Mucosa of stomach (tissue), 1 donor: ENCODE measurements at regions not wholly inside any gene's neighbourhood (a gene's known extent, or its start where the extent isn't known, plus 50 kb on each side); places are given as distances from the start of the nearest gene placed in this dataset.

Experiments used
- H3K27me3 ChIP-seq: one replicate; pipeline ENCODE4 v1.7.0; 2013; ENCODE audit warnings: mild to moderate bottlenecking, low read length; ENCODE audit not compliant: control insufficient read depth, insufficient read depth
- H3K36me3 ChIP-seq: one replicate; pipeline ENCODE4 v1.7.0; 2013; ENCODE audit warnings: low read length; ENCODE audit not compliant: control insufficient read depth, insufficient read depth
- H3K4me1 ChIP-seq: one replicate; pipeline ENCODE4 v1.7.0; 2013; ENCODE audit warnings: mild to moderate bottlenecking, low read length; ENCODE audit not compliant: control insufficient read depth, insufficient read depth
- H3K4me3 ChIP-seq: one replicate; pipeline ENCODE4 v1.7.0; 2013; ENCODE audit warnings: low read length
- H3K9ac ChIP-seq: one replicate; pipeline ENCODE4 v1.7.0; 2013; ENCODE audit warnings: mild to moderate bottlenecking, low read length, moderate library complexity
- H3K9me3 ChIP-seq: one replicate; pipeline ENCODE4 v1.7.0; 2013; ENCODE audit warnings: mild to moderate bottlenecking, low read length, moderate library complexity; ENCODE audit not compliant: control insufficient read depth
- donor health status: Pancreatic carcinoma.

DNA sequence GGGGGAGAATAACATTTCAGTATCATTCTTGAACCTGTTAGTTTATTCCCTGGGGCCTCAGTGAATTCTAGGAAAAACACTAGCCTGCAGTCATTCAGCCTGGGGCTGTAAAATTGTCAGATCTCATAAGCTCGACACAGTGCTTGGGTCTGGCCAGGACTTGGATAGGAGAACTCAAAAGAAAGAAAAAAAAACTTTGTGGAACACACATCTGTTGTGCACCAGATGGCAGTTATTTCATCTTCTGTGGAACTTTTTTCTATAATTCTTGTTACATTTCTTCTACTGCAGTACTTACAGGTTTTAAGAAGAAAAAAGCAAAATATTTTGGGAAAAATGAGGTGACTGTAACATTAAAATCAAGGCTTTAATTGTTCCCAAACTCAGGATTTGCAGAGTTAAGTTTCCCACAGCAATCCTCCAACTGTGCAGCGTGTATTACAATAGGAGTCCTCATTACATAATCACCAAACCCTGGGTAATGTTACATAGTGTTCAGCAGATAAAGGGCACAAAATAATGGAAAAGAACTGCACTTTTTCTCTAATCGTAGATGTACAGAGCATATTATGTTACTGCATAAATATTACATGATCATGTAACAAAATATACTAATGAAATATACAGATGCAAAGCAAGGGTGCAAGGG is 531.1 kb upstream of the CITED2 start:
- Histone ChIP-seq H3K9ac (no peak overlapping the region), H3K9me3 (no peaks in the 10 kb centered on the region), H3K27me3 (no peaks in the 10 kb centered on the region), H3K4me3 (no peak overlapping the region), H3K4me1 (peaks cover 4% of the 10 kb centered on the region), H3K36me3 (no peaks in the 10 kb centered on the region)

DNA sequence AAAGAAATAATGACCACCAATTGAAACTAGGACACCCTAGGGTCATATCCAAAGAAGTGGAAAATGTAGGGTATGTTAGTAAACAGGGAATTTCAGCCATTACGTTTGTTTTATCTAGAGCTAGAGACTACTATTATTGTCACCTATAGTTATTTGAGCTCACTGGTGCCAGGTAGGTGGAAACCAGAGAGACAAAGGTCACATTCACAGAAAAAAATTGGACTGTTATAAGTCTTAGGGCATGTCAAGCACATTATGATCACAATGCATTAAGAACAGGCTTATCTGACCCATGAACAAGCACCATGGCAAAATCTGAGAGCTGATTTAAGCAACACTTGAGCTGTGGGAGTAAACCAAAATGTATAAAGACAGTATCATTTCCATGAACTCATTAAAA is 530.1 kb upstream of the CITED2 start:
- peaks cover 4% of the 10 kb centered on the region for H3K4me1 ChIP-seq
- H3K4me3 ChIP-seq, result no peak overlapping the region
- no peaks in the 10 kb centered on the region for H3K27me3 ChIP-seq
- H3K36me3 ChIP-seq, result no peaks in the 10 kb centered on the region
- no peak overlapping the region for H3K9ac ChIP-seq
- H3K9me3 ChIP-seq, result no peaks in the 10 kb centered on the region

DNA sequence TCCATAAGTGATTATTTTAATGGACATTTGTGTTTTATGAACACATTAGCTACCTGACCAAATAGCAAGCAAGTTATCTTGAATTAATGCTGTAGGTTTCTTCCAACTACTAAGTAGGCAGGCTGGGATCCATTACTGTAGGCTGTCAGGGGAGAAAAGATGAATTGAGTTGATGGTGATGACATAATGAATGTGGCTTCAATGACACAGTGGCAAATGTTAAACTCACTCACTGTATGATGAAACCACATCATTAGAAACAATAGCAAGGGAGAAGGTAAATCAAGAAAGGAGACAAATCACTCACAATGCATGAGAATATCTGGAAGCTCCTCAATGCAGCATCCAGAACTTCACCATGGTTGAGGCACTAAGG is 529.7 kb upstream of the CITED2 start:
- Histone ChIP-seq H3K4me3 (no peak overlapping the region), H3K4me1 (peaks cover 4% of the 10 kb centered on the region), H3K9ac (no peak overlapping the region), H3K9me3 (no peaks in the 10 kb centered on the region), H3K27me3 (no peaks in the 10 kb centered on the region), H3K36me3 (no peaks in the 10 kb centered on the region)

DNA sequence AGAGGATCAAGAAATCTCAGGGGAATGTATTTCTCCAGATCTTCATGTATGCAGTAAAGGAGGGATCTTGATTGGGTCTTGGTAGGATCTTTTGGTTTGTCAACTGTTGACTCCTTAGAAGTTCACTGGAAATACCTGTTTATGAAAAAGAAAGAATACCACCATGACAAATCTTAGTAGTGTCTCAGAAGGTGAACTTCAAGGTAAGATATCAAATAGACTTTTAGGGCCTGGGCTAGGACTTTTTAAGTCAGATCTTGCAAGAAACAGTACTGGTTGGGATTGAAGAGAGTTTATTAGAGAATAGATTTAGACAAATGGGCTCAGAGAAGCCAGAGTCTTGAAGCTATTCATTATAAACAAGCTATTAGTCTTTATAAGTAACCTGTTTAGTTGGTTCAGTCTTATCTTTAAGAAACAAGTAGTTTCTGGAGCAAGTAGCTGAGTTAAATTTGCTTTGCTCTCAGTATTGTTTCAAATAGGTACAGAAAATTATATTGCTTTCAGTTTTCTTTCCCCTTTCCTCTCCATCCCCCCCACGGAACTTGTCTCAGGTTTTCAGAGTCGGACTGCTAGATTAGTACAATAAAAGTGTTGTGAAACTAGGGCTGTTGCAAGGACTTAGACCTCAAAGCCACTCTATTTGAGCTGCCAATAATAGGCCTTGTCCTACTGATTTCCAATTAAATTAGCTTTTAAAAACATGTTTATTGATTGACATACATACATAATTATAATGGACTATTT is 529.1 kb upstream of the CITED2 start:
- no peaks in the 10 kb centered on the region for H3K36me3 ChIP-seq
- H3K27me3 ChIP-seq, result no peaks in the 10 kb centered on the region
- no peaks in the 10 kb centered on the region for H3K9me3 ChIP-seq
- H3K4me3 ChIP-seq, result no peak overlapping the region
- H3K9ac ChIP-seq, result no peak overlapping the region
- peaks cover 4% of the 10 kb centered on the region for H3K4me1 ChIP-seq

DNA sequence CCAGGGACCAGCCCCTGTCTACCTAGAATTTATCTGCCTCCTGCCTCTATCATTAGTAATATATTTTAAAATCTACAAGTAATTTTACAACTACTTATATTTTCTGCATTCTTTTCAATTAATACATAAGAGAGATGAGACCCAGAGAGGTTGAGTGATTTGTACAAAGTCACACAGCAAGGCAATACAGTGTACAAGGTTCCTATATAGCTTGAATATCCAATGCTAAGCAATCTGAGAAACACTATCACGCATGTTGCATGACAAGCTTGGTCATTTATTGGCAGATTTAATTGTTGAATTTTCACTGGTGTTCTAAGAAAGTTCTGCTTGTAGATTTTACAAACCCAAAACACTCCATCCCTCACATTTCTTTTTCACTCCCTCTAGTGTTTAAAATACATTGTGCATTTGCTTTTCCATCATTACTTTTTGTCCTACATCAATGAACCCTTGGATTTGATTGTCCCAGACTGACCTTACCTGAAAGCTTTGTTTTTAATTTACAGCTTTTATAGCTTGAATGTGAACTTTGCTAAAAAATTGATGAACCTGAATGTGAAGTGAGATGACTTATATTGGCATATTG is 520.9 kb upstream of the CITED2 start:
- Histone ChIP-seq H3K27me3 (no peaks in the 10 kb centered on the region), H3K9me3 (no peaks in the 10 kb centered on the region), H3K4me1 (no peaks in the 10 kb centered on the region), H3K36me3 (no peaks in the 10 kb centered on the region), H3K9ac (no peak overlapping the region), H3K4me3 (no peak overlapping the region)

DNA sequence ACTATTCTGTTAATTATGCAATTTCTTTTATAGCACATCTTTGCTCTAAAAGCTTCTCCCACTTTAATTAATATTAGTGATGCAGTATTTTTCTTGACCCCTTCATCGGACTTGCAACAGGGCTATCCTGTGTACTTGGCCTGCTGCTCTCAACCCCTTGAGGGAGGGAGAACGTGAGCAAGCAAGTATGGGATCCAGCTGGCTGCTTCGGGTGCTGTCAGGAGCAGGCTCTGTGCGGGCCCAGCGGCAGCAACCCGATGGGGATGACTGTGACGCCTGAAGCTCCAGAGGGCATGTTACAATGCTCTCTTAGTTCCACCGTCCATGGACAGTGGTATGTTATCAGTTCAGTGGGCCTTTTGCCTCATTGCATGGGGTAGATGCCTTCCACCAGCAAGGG is 519.8 kb upstream of the CITED2 start:
- Histone ChIP-seq H3K9me3 (no peaks in the 10 kb centered on the region), H3K36me3 (no peaks in the 10 kb centered on the region), H3K27me3 (no peaks in the 10 kb centered on the region), H3K9ac (no peak overlapping the region), H3K4me1 (no peaks in the 10 kb centered on the region), H3K4me3 (no peak overlapping the region)

DNA sequence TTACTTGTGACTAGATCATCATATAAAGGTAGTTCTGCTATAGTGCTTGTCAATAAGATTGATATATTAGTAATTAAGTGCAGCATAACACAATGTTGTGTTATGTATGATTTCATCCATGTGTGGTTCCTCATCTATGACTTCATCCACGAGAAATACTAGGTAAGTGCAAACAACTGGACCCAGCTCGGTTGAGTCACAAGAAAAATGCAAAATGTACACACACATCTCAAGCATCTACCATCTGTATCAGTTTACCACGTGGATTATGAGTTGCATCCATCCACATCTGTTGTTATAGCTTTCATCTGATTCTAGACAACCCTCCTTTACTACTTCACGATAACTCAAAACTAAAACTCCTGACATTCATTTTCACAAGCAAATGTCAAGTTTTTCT is 517.0 kb upstream of the CITED2 start:
- Histone ChIP-seq H3K9ac (no peak overlapping the region), H3K9me3 (no peaks in the 10 kb centered on the region), H3K36me3 (no peaks in the 10 kb centered on the region), H3K4me1 (no peaks in the 10 kb centered on the region), H3K4me3 (no peak overlapping the region), H3K27me3 (no peaks in the 10 kb centered on the region)

DNA sequence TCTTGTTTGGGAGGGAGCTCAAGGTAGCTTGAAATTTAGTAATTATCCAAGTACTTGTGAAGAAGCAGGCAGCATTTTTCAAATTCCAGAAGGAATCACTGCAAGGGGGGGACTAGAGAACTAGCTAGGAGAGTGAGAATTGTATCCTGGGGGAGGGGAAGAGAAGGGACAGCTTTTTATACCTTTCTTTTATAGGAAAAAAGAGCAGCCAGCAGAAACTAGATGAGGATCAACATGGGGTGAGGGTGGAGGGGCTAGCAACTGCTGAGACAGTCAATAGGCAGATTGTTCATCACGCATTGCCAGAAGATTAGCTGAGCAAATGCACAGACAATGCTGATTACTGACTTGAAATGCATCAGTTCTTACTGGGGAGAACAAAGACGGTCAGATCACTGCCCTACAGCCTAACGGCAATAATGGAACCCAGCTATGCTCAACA is 514.3 kb upstream of the CITED2 start:
- Histone ChIP-seq H3K36me3 (no peaks in the 10 kb centered on the region), H3K4me3 (no peak overlapping the region), H3K9me3 (no peaks in the 10 kb centered on the region), H3K9ac (no peak overlapping the region), H3K4me1 (no peaks in the 10 kb centered on the region), H3K27me3 (no peaks in the 10 kb centered on the region)

DNA sequence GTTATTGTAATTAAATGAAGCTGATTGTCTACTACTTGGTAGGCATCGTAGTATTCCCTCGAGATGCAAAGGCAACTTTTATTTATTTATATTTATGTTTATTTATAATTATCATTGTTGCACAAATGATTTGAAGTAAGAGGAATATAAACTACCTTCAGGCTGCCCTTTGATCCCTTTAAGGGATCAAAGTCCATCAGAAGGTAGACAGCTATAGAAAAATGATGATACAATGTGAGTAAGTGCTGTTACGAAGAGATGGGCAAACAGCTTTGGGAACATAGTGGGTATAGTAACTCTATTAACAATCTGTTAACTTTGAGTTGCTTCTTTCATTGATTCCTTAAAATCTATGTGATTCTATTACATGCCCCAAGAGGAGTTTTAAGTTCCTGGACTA is 512.8 kb upstream of the CITED2 start:
- H3K4me3 ChIP-seq, result no peak overlapping the region
- no peaks in the 10 kb centered on the region for H3K4me1 ChIP-seq
- no peaks in the 10 kb centered on the region for H3K36me3 ChIP-seq
- no peaks in the 10 kb centered on the region for H3K27me3 ChIP-seq
- no peak overlapping the region for H3K9ac ChIP-seq
- H3K9me3 ChIP-seq, result no peaks in the 10 kb centered on the region

DNA sequence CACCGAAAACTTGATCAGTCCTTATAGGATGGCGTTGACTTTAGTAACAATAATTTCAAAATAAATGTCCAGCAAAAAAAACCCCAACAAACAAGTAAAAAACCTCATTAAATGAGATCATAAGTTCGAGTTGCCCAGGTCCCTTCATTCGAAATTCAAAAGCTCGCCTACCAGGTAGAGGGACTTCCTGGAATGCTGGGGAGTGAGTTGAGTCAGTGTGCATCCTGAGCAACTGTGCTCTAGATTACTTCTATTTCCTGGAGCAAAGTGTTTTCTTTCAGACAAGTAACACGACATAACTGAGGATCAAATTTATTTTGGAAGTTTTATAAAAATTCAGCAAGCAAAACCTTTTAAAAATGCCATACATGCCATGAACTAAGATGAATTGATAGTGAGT is 511.9 kb upstream of the CITED2 start:
- no peaks in the 10 kb centered on the region for H3K36me3 ChIP-seq
- no peaks in the 10 kb centered on the region for H3K4me1 ChIP-seq
- no peak overlapping the region for H3K4me3 ChIP-seq
- H3K9ac ChIP-seq, result no peak overlapping the region
- H3K9me3 ChIP-seq, result no peaks in the 10 kb centered on the region
- H3K27me3 ChIP-seq, result no peaks in the 10 kb centered on the region

DNA sequence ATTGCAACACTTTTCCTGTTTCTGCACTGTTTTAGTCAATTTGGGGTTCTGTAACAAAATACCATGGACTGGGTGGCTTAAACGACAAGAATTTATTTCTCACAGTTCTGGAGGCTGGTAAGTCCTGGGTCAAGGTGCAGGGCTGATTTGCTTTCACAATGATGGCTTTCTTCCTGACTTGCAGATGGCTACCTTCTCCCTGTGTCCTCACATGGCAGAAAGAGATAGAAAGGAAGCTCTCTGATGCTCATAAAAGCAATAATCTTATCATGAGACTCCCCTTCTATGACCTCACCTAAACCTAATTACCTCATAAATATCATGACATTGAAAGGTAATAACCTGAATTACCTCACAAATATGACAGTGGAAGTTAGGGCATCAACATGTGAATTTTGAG is 511.5 kb upstream of the CITED2 start:
- Histone ChIP-seq H3K9ac (no peak overlapping the region), H3K27me3 (no peaks in the 10 kb centered on the region), H3K4me1 (no peaks in the 10 kb centered on the region), H3K36me3 (no peaks in the 10 kb centered on the region), H3K4me3 (no peak overlapping the region), H3K9me3 (no peaks in the 10 kb centered on the region)

DNA sequence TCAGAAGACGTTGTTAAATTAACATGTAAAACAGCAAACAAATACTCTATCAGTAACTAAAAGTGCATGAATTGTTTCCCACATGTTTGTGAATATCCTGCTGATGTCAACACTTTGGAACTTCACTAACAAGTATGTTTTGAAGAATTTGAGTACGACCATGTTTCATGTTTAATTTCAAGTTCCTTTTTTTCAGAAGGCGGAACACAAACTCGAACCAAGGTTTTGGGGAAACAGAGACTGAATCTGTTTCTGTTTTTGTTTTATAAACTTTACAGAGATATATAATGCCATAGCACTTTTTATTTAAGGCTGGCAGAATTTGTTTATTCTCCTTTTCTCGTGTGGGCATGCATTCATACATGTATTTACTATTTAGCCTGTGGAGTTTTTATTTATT is 509.3 kb upstream of the CITED2 start:
- Histone ChIP-seq H3K36me3 (no peaks in the 10 kb centered on the region), H3K9me3 (no peaks in the 10 kb centered on the region), H3K4me1 (no peaks in the 10 kb centered on the region), H3K4me3 (no peak overlapping the region), H3K27me3 (no peaks in the 10 kb centered on the region), H3K9ac (no peak overlapping the region)
